SKM-1 treated with dmso at 0.1 percent for 144 hours (cell line): ENCODE measurements at regions not wholly inside any gene's neighbourhood (a gene's known extent, or its start where the extent isn't known, plus 50 kb on each side); places are given as distances from the start of the nearest gene placed in this dataset.

Experiments
- DNase-seq: peaks from one replicate; lab custom pipeline; 2025; ENCODE audit not compliant: unreplicated experiment; lab: John Stamatoyannopoulos, UW

- DNase-seq, result no peak
Observed at GRCh38 chr12:67217647-67218046, 51.5 kb upstream of the CAND1 start.
